Left lobe of liver (tissue), 2 donors: ENCODE measurements at regions not wholly inside any gene's neighbourhood (a gene's known extent, or its start where the extent isn't known, plus 50 kb on each side); places are given as distances from the start of the nearest gene placed in this dataset.
A peak's percentile ranks its signal among the peaks of the same experiment; 100 is the strongest.
"Not testable (repeated sequence)": the region's sequence is repeated elsewhere in the genome, so short reads cannot be mapped to it uniquely, and the experiment has no call there.

ENCODE experiments used
- ATAC-seq: fragments of 200-7000 bp; cut with Tn5 transposase; one replicate; pipeline ENCODE4 v1.9.1; 2020; ENCODE audit warnings: mild to moderate bottlenecking, moderate library complexity
- DNase-seq: peaks from one replicate; pipeline ENCODE4 v3.0.0-alpha.2; 2020; ENCODE audit warnings: low spot score
- donor health status: DM: no; HTN: no; CAD: no; lungs with moderate emphysema.
- donor health status: DM: no; HTN: yes; CAD: no.

GRCh38 chr2:111382507-111382906, 261.8 kb downstream of the BCL2L11 start:
- ATAC-seq, DNase-seq: not testable (repeated sequence)

GRCh38 chr2:111383311-111383710, 262.6 kb downstream of the BCL2L11 start:
- ATAC-seq, DNase-seq: not testable (repeated sequence)

- not testable (repeated sequence) for DNase-seq, ATAC-seq
Observed at GRCh38 chr2:111385226-111385957, 264.7 kb downstream of the BCL2L11 start.

DNA sequence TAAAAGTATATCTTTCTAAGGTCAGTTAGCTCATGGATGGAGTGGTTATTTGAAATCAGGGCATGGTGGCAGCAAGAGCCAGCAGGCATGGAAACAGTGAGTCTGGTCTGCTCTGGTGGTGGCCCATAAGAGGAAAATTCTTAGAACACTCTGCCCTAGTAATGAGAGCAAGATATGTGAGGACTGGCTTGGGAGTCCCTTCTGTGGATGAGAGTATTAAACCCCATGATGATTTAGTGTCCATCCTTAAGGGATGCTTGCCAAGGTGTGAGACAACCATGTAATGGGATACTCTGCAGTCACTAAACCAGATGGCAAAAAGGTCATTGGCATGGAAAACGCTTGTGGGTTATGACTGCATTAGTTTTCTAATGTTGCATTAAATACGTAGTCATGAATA, 269.9 kb downstream of the BCL2L11 start:
- not testable (repeated sequence) for ATAC-seq, DNase-seq

DNA sequence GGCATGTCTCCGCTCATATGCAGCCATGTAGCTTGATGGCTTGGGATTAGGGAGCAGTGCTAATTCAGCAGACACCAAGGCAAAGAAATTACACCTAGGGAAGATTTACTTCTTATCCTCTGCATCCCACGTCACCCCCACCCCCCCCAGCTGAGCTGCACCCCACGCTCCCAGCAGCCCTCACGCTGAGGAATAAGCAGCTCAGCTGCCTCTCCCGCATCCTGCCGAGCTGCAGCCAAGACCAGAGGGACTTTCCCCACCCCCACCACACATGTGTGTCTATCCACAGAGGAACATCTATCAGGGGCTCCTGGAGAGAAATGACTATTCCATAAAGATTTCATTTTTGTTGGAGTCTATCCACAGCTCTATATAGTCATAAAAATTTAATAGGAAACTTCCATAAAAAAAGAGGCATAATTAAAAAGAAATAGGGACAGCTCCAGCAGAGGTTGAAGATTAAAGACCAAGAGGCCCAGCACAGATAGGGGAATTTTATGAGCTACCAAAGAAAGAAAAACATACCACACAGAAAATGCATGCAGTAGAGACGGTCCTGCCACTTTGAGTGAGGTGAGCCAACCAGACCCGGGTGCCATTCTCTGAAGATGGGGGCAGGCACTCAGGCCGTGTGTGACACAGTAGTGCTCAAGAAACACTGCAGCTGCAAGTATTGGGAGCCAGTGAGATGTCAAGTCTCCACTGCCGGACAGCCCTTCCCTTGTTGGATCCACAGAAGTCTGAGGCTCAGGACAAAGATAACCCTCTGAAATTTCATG, 274.8 kb downstream of the BCL2L11 start:
- DNase-seq, ATAC-seq: not testable (repeated sequence)

DNA sequence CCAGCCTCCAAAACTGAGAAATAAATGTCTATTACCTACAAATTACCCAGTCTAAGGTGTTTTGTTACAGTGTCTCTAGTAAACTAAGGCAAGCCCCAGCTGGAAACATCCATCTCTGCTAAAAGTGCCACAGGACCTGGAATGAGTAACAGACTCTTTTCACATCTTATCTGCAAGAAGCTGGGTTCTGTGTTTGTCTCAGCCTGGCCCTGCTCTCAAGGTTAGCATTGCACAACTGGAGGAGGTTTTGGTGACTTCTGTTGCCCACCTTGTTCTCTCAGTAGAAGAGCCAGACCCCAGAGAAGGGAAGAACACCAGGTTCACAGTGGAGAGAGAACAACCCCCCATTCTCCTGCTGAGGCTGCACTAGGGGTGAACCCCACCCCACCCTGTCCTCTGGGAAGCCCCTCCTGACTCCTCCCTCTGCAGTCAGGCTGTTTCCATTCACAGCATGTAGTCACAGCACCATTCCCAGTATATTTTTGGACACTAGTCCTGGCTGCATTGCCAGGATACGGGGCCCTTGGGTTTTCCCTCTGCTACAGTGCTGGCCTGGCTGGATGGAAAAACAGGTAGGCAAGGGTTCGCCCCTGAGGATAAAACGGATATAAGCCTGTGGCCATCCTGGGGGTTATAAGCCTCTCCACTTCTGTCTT, 280.0 kb downstream of the BCL2L11 start:
- not testable (repeated sequence) for DNase-seq

GRCh38 chr2:111401270-111402140, 280.8 kb downstream of the BCL2L11 start:
- not testable (repeated sequence) for DNase-seq, ATAC-seq

More for the DNA sequence above, 280.0 kb downstream of the BCL2L11 start:
- ATAC-seq = not testable (repeated sequence)

GRCh38 chr2:111402450-111402849, 281.7 kb downstream of the BCL2L11 start:
- not testable (repeated sequence) for ATAC-seq, DNase-seq

- ATAC-seq, DNase-seq: not testable (repeated sequence)
Observed at GRCh38 chr2:111403287-111403686, 282.6 kb downstream of the BCL2L11 start.

DNA sequence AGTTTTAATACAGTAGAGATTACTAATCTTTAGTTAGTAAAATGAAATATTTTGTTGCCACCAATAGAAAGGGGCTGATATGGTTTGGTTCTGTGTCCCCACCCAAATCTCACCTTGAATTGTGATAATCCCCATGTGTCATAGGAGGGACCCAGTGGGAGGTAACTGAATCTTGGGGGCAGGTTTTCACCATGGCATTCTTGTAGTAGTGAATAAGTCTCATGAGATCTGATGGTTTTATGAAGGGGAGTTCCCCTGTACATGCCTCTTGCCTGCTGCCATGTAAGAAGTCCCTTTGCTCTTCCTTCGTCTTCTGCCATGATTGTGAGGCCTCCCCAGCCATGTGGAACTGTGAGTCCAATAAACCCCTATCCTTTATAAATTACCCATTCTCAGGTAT, 285.9 kb downstream of the BCL2L11 start:
- not testable (repeated sequence) for DNase-seq, ATAC-seq

GRCh38 chr2:111407632-111408194, 287.0 kb downstream of the BCL2L11 start:
- DNase-seq = not testable (repeated sequence)
- ATAC-seq = peak; percentile 88

DNA sequence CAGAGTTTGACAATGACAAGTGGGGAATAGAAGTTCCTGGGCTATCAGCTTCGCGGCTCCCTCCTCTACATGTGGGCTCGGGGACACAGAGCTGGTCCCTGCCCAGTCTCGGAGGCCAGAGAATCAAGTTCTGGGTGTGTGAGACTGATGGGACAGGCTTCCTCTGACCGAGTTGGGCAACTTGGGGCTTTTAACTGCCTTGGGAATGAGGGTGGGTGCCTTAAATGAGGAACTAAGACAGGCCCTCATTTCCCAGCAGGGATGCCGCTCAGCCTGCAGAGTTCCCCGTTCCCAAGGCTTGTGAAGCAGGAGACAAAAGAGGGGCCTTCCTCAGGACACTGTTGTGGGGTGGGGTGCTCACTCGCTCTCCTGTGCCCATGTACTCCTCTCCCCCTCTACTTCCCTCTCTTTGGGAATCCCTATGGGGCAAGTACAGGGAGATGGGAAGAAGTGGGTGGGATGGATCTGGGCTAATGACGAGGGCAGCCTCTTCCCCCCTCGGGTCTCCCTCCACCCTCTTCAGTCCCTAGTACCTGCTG, 290.2 kb downstream of the BCL2L11 start:
- ATAC-seq = peak; percentile 23
- DNase-seq = not testable (repeated sequence)

GRCh38 chr2:111411867-111412681, 291.4 kb downstream of the BCL2L11 start:
- DNase-seq = not testable (repeated sequence)

DNA sequence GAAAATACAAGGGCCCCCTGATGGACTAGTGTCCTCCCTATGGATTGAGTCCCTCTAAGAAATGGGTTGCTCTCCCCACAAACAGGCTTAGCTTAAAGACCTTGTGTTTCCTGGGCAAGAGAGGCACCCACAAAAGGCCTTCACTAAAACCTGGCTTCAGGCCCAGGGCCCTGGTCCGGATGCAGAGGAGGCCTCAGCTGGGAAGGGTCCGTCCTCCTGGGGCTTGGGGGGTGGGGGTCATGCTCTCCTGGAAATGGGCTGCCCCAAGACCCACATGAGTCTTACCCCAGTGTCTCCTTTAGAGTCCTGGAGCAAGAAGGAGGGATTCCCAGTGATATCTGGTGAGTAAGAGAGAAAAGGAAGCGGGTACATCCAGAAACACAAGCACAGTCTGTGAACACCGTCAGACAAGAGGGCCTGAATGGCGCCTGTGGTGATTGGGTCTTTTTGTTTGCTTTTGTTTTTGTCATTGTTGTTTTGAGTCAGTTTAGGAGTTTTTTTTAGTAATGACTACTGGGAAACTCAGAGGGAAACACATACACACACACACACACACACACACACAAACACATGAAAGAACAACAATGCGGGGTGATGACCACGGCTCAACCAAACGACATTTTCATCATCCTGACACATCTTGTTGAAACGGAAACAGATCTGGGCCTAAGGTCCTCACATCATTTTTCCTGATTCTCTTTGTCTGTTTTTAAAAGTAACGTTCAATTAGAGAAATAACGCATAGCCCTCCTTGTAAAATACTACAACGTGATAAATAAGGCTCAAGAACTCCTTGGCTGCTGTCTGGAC, 292.3 kb downstream of the BCL2L11 start:
- DNase-seq, ATAC-seq: not testable (repeated sequence)

More at GRCh38 chr2:111411867-111412681, 291.4 kb downstream of the BCL2L11 start:
- not testable (repeated sequence) for ATAC-seq

DNA sequence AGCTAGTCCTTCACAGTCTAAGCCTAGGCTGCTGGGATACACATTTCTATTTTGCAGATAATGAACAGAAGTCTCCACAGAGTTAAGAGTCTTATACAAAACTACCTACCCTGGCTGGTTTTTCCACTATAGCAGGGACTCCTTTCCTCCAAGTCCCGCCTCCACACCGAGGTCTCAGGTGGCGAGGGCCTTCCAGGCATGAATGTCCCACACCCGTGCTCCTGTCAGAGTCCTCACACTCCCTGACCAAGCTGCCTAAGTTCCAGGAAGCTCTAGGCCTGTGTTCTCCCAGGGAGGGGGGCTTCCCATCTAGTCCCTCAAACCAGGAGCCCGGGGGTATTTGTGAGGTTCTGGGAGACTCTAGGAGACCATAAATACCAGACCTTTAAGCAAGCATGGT, 293.2 kb downstream of the BCL2L11 start:
- not testable (repeated sequence) for DNase-seq, ATAC-seq

- DNase-seq, ATAC-seq: not testable (repeated sequence)
Observed at GRCh38 chr2:111415765-111416743, 295.3 kb downstream of the BCL2L11 start.
